ENCODE measurements at regions not wholly inside any gene's neighbourhood (a gene's known extent, or its start where the extent isn't known, plus 50 kb on each side); places are given as distances from the start of the nearest gene placed in this dataset.

DNA sequence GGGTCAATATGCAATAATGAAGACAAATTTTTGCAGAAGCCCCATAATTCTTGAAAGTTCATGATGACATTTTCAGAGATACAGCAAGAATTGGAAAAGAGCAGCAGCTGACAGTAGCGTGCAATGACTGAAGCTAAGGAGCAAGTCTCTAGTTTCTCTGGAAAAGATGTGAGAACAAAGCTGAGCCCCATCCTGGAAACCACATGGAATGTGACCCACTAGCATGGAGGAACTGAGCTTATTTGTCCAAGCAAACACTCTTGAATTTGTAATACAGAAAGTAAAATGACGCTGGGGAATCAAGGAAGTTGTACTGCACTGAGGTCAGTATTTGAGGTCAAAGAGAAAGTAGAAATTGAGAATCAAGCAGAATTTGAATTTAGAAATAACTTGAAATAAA is 1447.2 kb downstream of the FSTL5 start:
- no peak for ATAC-seq
- intact Hi-C loops (cut with micrococcal nuclease; ENCODE audit: unreplicated experiment): no loop called here
- Histone ChIP-seq H3K9me3 (ENCODE audit: control insufficient read depth, insufficient read depth, low read depth, low read length) (no peaks in the 10 kb centered on the region), H3K4me3 (ENCODE audit: low read depth in 2 of 2, low read length in 2 of 2) (no peak overlapping the region), H3K27ac (ENCODE audit: low read length) (no peak overlapping the region), H3K36me3 (ENCODE audit: control insufficient read depth, insufficient read depth, low read length) (no peaks in the 10 kb centered on the region), H3K4me1 (ENCODE audit: control insufficient read depth, insufficient read depth, low read length) (no peaks in the 10 kb centered on the region), H3K27me3 (ENCODE audit: control insufficient read depth, insufficient read depth, low read length) (no peaks in the 10 kb centered on the region)
- ChIA-PET POLR2A (no interaction called here), CTCF (no interaction called here)
- BruUV-seq (replicated peaks): no TSS peak
- DNase-seq (ENCODE audit: low read depth, low spot score): no peak
- in situ Hi-C loops (cut with HindIII; ENCODE audit: low pct_unique_long_range_greater_than_20kb, low sequenced_read_pairs): no loop called here
- TF ChIP-seq, protein P1, sequence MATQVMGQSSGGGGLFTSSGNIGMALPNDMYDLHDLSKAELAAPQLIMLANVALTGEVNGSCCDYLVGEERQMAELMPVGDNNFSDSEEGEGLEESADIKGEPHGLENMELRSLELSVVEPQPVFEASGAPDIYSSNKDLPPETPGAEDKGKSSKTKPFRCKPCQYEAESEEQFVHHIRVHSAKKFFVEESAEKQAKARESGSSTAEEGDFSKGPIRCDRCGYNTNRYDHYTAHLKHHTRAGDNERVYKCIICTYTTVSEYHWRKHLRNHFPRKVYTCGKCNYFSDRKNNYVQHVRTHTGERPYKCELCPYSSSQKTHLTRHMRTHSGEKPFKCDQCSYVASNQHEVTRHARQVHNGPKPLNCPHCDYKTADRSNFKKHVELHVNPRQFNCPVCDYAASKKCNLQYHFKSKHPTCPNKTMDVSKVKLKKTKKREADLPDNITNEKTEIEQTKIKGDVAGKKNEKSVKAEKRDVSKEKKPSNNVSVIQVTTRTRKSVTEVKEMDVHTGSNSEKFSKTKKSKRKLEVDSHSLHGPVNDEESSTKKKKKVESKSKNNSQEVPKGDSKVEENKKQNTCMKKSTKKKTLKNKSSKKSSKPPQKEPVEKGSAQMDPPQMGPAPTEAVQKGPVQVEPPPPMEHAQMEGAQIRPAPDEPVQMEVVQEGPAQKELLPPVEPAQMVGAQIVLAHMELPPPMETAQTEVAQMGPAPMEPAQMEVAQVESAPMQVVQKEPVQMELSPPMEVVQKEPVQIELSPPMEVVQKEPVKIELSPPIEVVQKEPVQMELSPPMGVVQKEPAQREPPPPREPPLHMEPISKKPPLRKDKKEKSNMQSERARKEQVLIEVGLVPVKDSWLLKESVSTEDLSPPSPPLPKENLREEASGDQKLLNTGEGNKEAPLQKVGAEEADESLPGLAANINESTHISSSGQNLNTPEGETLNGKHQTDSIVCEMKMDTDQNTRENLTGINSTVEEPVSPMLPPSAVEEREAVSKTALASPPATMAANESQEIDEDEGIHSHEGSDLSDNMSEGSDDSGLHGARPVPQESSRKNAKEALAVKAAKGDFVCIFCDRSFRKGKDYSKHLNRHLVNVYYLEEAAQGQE (IDR thresholded peaks at IDR 0.05; ENCODE audit: insufficient read depth in 1 of 2, low read depth in 2 of 2, low read length in 1 of 2): no peak
- no peak for TF ChIP-seq POLR2AphosphoS5 (IDR thresholded peaks at IDR 0.05; ENCODE audit: low read depth, low read length)

DNA sequence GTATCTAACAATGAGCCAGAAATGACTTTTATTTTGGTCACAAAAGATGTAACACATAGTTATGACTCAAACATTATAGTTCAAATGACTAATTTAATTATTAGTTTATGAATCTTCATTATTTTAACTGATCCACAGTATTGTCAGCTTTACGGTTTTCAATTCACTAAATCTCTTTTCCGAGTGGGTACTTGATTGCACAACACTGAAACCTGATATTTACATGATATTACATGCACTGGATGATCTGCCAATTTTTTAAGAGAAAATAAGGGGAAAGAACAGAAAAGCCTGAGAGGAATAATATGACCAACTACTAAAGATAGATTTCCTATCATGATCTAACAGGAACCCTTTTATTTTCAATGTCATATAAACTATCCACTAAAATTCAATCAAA is 1446.0 kb downstream of the FSTL5 start:
- in situ Hi-C loops (cut with HindIII; ENCODE audit: low pct_unique_long_range_greater_than_20kb, low sequenced_read_pairs) (no loop called here), intact Hi-C loops (cut with micrococcal nuclease; ENCODE audit: unreplicated experiment) (no loop called here)
- POLR2A ChIA-PET: no interaction called here

More for the DNA sequence above, 1446.0 kb downstream of the FSTL5 start:
- Histone ChIP-seq H3K4me3 (ENCODE audit: low read depth in 2 of 2, low read length in 2 of 2) (no peak overlapping the region), H3K36me3 (ENCODE audit: control insufficient read depth, insufficient read depth, low read length) (no peaks in the 10 kb centered on the region), H3K27ac (ENCODE audit: low read length) (no peak overlapping the region), H3K9me3 (ENCODE audit: control insufficient read depth, insufficient read depth, low read depth, low read length) (no peaks in the 10 kb centered on the region), H3K4me1 (ENCODE audit: control insufficient read depth, insufficient read depth, low read length) (no peaks in the 10 kb centered on the region), H3K27me3 (ENCODE audit: control insufficient read depth, insufficient read depth, low read length) (no peaks in the 10 kb centered on the region)
- TF ChIP-seq, protein P1 (IDR thresholded peaks at IDR 0.05; ENCODE audit: insufficient read depth in 1 of 2, low read depth in 2 of 2, low read length in 1 of 2): no peak
- TF ChIP-seq TCF7L2 (IDR thresholded peaks at IDR 0.05; ENCODE audit: low read depth, low read length) (no peak), SIN3A (IDR thresholded peaks at IDR 0.05; ENCODE audit: borderline replicate concordance, insufficient read depth, low read depth, low read length) (no peak), POLR2AphosphoS5 (IDR thresholded peaks at IDR 0.05; ENCODE audit: low read depth, low read length) (no peak)
- TF ChIP-seq, protein P2, sequence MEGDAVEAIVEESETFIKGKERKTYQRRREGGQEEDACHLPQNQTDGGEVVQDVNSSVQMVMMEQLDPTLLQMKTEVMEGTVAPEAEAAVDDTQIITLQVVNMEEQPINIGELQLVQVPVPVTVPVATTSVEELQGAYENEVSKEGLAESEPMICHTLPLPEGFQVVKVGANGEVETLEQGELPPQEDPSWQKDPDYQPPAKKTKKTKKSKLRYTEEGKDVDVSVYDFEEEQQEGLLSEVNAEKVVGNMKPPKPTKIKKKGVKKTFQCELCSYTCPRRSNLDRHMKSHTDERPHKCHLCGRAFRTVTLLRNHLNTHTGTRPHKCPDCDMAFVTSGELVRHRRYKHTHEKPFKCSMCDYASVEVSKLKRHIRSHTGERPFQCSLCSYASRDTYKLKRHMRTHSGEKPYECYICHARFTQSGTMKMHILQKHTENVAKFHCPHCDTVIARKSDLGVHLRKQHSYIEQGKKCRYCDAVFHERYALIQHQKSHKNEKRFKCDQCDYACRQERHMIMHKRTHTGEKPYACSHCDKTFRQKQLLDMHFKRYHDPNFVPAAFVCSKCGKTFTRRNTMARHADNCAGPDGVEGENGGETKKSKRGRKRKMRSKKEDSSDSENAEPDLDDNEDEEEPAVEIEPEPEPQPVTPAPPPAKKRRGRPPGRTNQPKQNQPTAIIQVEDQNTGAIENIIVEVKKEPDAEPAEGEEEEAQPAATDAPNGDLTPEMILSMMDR (IDR thresholded peaks at IDR 0.05): no peak
- ATAC-seq (no peak), DNase-seq (ENCODE audit: low read depth, low spot score) (no peak)
- CTCF ChIA-PET: no interaction called here
- BruUV-seq (replicated peaks): no TSS peak

All from Panc1 (cell line).